Stomach smooth muscle (tissue), 2 donors: ENCODE measurements at regions not wholly inside any gene's neighbourhood (a gene's known extent, or its start where the extent isn't known, plus 50 kb on each side); places are given as distances from the start of the nearest gene placed in this dataset.

Experiments used
- H3K27ac ChIP-seq: one replicate; pipeline ENCODE4 v1.7.0; 2013; ENCODE audit warnings: mild to moderate bottlenecking, low read length, inconsistent platforms
- H3K27me3 ChIP-seq, 2 donors: one replicate each; pipeline ENCODE4 v1.7.0; 2013; ENCODE audit warnings: low read length in 2 of 2; ENCODE audit not compliant: insufficient read depth in 2 of 2, control insufficient read depth in 1 of 2
- H3K36me3 ChIP-seq, 2 donors: one replicate each; pipeline ENCODE4 v1.7.0; 2013; ENCODE audit warnings: low read length in 2 of 2; ENCODE audit not compliant: control insufficient read depth in 2 of 2, insufficient read depth in 2 of 2
- H3K4me1 ChIP-seq: one replicate; pipeline ENCODE4 v1.7.0; 2013; ENCODE audit warnings: low read length; ENCODE audit not compliant: control insufficient read depth, insufficient read depth
- H3K4me3 ChIP-seq, 2 donors: one replicate each; pipeline ENCODE4 v1.7.0; 2013; ENCODE audit warnings: low read length in 2 of 2
- H3K9ac ChIP-seq, 2 donors: one replicate each; pipeline ENCODE4 v1.7.0; 2013; ENCODE audit warnings: low read length in 2 of 2, mild to moderate bottlenecking in 1 of 2
- H3K9me3 ChIP-seq, 2 donors: one replicate each; pipeline ENCODE4 v1.7.0; 2013; ENCODE audit warnings: low read length in 2 of 2; ENCODE audit not compliant: control insufficient read depth in 2 of 2
- donor health status: healthy.
- donor health status: Pancreatic carcinoma.

DNA sequence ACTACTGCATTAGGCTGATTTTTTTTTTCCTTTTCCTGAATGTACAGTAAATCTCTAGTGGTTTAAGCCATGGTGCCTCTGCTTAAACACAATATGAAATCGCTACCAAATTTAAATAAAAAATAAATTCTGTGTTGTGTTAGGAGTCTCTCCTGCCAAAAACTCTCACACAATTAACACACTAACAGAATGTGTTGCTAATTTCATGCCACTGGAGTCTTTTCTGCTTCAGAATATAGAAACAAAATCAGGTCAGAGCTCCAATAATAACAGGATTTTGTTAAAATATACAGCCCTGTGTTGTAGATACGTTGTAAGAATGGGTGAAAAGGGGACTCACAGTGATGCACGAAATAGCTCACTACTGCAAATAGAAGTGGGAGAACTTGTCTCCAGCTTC lies 398.8 kb downstream of the ZSWIM6 start:
- Histone ChIP-seq H3K4me3 (no peak overlapping the region), H3K4me1 (peaks cover 8% of the 10 kb centered on the region), H3K9ac (no peak overlapping the region), H3K9me3 (no peaks in the 10 kb centered on the region), H3K27ac (no peak overlapping the region), H3K27me3 (no peaks in the 10 kb centered on the region), H3K36me3 (no peaks in the 10 kb centered on the region)

DNA sequence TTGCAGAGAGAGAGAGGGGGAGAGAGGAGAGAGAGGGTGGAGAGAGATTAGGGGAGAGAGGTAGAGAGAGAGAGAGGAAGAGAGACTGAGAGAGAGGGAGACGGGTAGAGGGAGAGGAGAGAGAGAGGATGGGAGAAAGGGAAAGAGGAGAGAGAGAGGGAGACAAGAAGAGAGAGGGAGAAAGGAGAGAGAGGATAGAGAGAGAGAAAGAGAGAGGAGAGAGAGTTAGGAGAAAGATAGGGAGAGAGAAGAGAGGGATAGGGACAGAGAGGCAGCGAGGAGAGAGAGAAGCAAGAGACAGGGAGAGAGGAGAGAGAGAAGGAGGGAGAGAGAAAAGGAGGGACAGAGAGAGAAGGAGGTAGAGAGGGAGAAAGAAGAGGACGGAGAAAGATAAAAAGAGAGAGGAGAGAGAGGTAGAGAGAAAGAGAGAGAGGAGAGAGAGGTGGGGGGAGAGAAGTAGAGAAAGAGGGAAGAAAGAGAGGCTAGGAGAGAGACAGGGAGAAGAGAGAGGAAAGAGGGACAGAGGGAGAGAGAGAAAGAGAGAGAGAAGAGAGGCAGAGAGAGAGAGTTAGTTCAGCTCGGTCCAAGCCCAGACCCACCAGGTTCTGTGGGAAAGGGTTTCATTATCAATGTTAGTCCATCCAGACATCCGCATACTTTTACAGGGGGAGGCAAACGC lies 399.3 kb downstream of the ZSWIM6 start:
- H3K9ac ChIP-seq, result peak overlapping the region; percentile 42 to 49
- H3K27ac ChIP-seq, result peak overlapping the region; percentile 53
- no peaks in the 10 kb centered on the region for H3K36me3 ChIP-seq
- no peaks in the 10 kb centered on the region for H3K9me3 ChIP-seq
- H3K4me3 ChIP-seq, result peak overlapping the region; percentile 60 to 70
- no peaks in the 10 kb centered on the region for H3K27me3 ChIP-seq
- H3K4me1 ChIP-seq, result peaks cover 8% of the 10 kb centered on the region

DNA sequence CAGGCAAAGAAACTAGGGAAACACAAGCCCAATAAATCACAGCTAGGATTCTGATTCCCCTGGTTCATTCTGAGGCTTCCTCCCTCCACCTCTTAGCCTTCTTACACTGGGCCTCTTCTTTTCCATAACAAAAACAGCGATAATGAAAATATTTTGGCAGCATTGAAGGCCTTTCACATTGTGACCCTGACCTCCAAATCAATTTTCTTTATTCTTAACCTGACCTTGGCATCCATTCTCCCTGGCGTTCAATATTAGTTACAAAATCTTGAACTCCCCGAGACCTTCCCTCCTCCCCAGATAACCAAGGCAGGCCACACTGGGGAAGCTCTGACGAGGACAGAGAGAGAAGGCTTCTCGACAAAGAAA lies 399.9 kb downstream of the ZSWIM6 start:
- peaks cover 8% of the 10 kb centered on the region for H3K4me1 ChIP-seq
- peak overlapping the region; percentile 53 for H3K27ac ChIP-seq
- peak overlapping the region; percentile 60 to 70 for H3K4me3 ChIP-seq
- H3K27me3 ChIP-seq, result no peaks in the 10 kb centered on the region
- H3K36me3 ChIP-seq, result no peaks in the 10 kb centered on the region
- no peaks in the 10 kb centered on the region for H3K9me3 ChIP-seq
- peak overlapping the region; percentile 42 to 49 for H3K9ac ChIP-seq

DNA sequence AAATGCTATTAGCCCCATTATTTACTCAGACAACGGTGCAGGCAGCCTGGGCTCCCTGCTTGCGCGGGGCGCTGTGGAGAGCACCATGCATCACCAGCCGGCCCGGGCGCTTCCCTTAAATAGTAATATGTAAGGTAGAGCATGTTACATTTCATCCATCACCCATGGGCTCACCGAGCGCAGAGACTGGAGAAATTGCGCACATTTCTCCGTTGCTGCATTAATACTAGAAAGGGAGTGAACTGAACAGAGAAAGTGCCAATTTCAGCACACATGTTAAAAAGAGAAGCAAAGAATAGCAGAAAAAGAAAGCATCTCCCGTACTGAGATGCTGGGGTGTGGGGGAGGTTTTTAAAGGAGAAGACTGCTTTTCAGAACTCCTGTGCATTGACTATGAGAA lies 400.3 kb downstream of the ZSWIM6 start:
- Histone ChIP-seq H3K9me3 (no peaks in the 10 kb centered on the region), H3K4me3 (peak overlapping the region; percentile 60 to 70), H3K9ac (peak overlapping the region; percentile 47 to 49), H3K27me3 (no peaks in the 10 kb centered on the region), H3K36me3 (no peaks in the 10 kb centered on the region), H3K4me1 (peaks cover 8% of the 10 kb centered on the region), H3K27ac (peak overlapping the region; percentile 53)

DNA sequence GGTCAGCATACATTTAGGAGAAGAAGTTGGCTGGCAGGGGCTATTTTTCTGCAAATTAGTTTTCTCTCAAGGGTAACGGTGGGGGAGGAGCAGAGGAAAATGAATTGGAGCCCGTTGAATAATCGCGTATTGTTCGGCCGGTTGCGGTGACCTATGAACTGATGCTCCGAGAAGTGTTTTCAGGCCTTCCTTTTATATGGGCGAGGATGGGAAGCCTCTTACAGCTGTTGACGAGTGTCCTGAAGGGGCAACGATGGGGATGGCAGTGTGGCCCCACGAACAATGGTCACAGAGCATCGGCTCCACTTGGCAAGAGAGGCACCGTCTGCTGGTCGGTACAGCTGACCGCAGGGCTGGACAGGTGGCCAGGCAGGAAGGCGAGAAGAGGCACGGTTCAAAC lies 400.7 kb downstream of the ZSWIM6 start:
- peak overlapping the region; percentile 53 for H3K27ac ChIP-seq
- no peaks in the 10 kb centered on the region for H3K27me3 ChIP-seq
- H3K4me1 ChIP-seq, result peaks cover 8% of the 10 kb centered on the region
- H3K9me3 ChIP-seq, result no peaks in the 10 kb centered on the region
- H3K4me3 ChIP-seq, result peak overlapping the region; percentile 60 to 70
- peak overlapping the region; percentile 47 to 49 for H3K9ac ChIP-seq
- no peaks in the 10 kb centered on the region for H3K36me3 ChIP-seq

DNA sequence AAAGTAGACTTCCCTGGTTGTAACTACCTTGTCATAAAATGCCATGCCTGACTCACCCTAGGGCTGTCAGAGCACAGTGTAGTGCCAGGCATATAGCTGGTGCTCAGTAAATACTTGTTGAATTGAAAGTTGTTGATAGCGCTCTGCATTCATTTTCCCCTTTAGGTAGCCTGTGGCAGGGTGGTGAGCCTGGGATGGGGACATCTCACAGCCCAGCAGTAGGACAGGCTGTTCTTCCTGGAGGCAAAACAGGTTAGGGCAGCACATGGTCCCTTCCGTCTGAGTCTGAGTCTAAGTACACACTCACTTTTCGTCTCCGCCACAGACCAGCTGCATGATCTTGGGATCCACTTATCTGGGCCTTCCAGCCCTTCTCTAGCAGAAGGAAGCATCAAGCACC lies 401.9 kb downstream of the ZSWIM6 start:
- no peak overlapping the region for H3K4me3 ChIP-seq
- H3K4me1 ChIP-seq, result peaks cover 8% of the 10 kb centered on the region
- no peaks in the 10 kb centered on the region for H3K36me3 ChIP-seq
- H3K9me3 ChIP-seq, result no peaks in the 10 kb centered on the region
- H3K9ac ChIP-seq, result no peak overlapping the region
- H3K27me3 ChIP-seq, result no peaks in the 10 kb centered on the region
- no peak overlapping the region for H3K27ac ChIP-seq

DNA sequence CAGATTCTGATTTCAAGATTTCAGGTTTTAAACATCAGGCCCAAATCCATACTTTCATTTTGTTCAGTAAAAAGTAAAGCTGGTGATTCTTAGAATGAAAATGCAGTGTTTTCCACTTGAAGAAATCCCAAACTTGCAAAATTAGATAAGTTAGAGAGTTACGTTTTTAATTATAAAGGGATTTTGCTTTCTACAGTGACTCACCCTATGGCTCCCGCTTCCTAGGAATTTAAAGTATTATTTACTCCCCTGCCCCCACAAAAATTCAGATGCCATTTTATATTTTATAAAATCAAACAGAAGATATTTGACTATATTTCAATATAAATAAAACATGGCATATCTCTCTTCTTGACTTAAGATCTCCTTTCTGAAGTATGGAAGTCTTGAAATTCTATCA lies 402.9 kb downstream of the ZSWIM6 start:
- H3K9ac ChIP-seq, result no peak overlapping the region
- no peaks in the 10 kb centered on the region for H3K36me3 ChIP-seq
- H3K27ac ChIP-seq, result no peak overlapping the region
- H3K4me3 ChIP-seq, result no peak overlapping the region
- peaks cover 8% of the 10 kb centered on the region for H3K4me1 ChIP-seq
- H3K9me3 ChIP-seq, result no peaks in the 10 kb centered on the region
- no peaks in the 10 kb centered on the region for H3K27me3 ChIP-seq

DNA sequence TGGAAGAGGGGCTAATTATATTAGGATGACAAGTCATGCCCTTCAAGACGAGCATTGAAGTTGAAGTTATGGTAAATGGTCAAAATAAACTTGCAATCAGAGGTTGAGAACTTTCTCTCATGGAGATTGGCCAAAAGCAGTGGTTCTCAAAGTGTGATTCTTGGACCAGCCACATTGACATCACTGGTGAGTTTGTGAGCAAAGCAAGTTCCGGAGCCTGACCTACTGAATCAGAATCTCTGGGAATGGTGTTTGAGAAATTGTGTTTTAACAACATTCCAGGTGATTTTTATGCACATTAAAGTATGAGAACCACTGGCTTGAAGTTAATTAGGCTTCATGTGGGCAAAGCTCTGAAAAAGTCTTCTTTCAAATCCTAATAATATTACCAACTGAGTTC lies 403.5 kb downstream of the ZSWIM6 start:
- no peaks in the 10 kb centered on the region for H3K36me3 ChIP-seq
- no peak overlapping the region for H3K27ac ChIP-seq
- no peak overlapping the region for H3K9ac ChIP-seq
- H3K9me3 ChIP-seq, result no peaks in the 10 kb centered on the region
- H3K27me3 ChIP-seq, result no peaks in the 10 kb centered on the region
- peaks cover 8% of the 10 kb centered on the region for H3K4me1 ChIP-seq
- H3K4me3 ChIP-seq, result no peak overlapping the region

DNA sequence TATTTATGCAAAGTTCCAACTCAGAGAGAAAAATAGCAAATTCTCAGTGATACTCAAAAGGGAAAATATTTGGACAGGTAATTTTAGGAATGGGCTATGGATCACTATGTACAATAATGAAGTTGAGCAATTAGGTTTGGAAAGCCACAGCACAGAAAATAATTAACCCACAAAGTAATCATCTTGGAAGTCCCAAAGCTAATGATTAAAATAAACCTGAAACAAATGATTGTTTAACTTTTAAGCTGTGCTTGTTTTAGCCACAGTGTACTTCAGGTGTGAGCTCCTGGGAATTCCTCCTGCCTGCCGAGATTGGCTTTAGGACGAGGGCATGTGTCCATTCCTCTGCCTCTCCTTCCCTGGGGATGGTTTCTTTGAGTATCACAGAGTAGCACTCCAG lies 403.9 kb downstream of the ZSWIM6 start:
- H3K9ac ChIP-seq, result no peak overlapping the region
- no peak overlapping the region for H3K27ac ChIP-seq
- H3K36me3 ChIP-seq, result no peaks in the 10 kb centered on the region
- no peaks in the 10 kb centered on the region for H3K27me3 ChIP-seq
- H3K4me3 ChIP-seq, result no peak overlapping the region
- no peaks in the 10 kb centered on the region for H3K9me3 ChIP-seq
- peaks cover 8% of the 10 kb centered on the region for H3K4me1 ChIP-seq

DNA sequence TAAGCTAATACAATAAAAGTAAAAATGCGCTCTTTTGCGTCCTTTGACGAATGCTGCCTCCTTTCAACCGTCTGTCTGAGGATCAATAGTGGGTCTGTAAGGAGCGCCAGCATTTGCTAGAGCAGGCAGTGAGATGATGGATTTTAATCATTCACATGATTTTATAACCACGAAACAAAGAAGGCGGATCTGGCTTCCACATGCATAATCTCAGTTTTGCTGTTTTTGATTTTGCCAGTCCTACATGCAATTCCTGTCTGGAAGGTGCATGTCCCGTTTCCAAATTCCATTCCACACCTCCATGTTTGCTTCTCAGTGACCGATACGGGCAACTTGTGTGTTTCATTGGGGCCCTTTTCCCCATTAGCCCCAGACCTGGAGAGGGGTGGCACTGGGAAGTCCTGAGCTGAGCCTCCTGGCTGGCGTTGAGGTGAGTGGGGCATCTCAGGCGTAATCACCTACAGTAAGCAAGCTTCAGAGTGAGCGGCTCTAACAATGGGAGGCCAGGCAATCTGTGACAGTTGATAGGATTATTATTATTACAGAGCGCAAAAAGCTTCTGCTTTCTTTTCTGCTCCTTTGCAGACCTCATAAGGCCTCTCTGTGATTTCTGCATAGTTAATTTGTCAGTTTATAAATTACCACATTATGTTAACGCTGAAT lies 405.4 kb downstream of the ZSWIM6 start:
- Histone ChIP-seq H3K36me3 (no peaks in the 10 kb centered on the region), H3K9me3 (no peaks in the 10 kb centered on the region), H3K4me3 (no peak overlapping the region), H3K27ac (no peak overlapping the region), H3K4me1 (peaks cover 3% of the 10 kb centered on the region), H3K9ac (no peak overlapping the region), H3K27me3 (no peaks in the 10 kb centered on the region)

DNA sequence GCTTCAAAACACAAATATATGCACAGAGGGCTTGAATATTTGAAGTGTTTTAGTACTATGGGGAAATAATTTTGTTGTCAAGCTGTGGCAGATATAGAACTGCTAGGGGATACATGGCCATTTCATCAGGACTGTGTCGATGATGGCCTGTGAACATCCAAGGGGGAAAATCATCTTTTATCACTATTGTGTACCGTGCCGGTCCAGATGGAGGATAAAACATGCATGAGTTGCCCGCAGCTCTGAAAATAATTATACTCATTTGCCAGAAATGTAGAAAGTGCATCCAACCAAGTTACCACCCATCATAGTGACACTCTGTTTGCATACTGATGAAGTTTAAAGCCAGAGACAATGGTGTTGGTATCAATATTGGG lies 405.9 kb downstream of the ZSWIM6 start:
- Histone ChIP-seq H3K27me3 (no peaks in the 10 kb centered on the region), H3K9me3 (no peaks in the 10 kb centered on the region), H3K9ac (no peak overlapping the region), H3K27ac (no peak overlapping the region), H3K4me1 (peaks cover under 1% of the 10 kb centered on the region), H3K36me3 (no peaks in the 10 kb centered on the region), H3K4me3 (no peak overlapping the region)
